ENCODE measurements at regions not wholly inside any gene's neighbourhood (a gene's known extent, or its start where the extent isn't known, plus 50 kb on each side); places are given as distances from the start of the nearest gene placed in this dataset.
"Not testable (repeated sequence)": the region's sequence is repeated elsewhere in the genome, so short reads cannot be mapped to it uniquely, and the experiment has no call there.

GRCh38 chr2:172262486-172262885, 159.8 kb upstream of the DLX2 start:
- no peaks in the 10 kb centered on the region for H3K36me3 ChIP-seq (ENCODE audit: control insufficient read depth in 3 of 3, insufficient read depth in 2 of 3, low read depth in 1 of 3, low read length in 3 of 3)
- H3K27me3 ChIP-seq (ENCODE audit: control insufficient read depth in 3 of 3, insufficient read depth in 3 of 3, low read length in 3 of 3): no peaks in the 10 kb centered on the region
- H3K4me3 ChIP-seq (ENCODE audit: low read depth in 1 of 3, low read length in 3 of 3): no peak overlapping the region
- no peaks in the 10 kb centered on the region for H3K9me3 ChIP-seq (ENCODE audit: control insufficient read depth in 2 of 2, insufficient read depth in 1 of 2, low read depth in 1 of 2, low read length in 1 of 2)
- no peak for FAIRE-seq
- DNase-seq: no peak
- H3K4me1 ChIP-seq (ENCODE audit: control insufficient read depth in 3 of 3, insufficient read depth in 2 of 3, low read depth in 1 of 3, low read length in 2 of 3): no peaks in the 10 kb centered on the region
- WGBS, 3 donors: 80 to 96% (median 83%) methylated on average over 2 of the region's 2 CpGs
- H3K27ac ChIP-seq (ENCODE audit: low read depth in 1 of 3, low read length in 2 of 3): no peak overlapping the region

- H3K36me3 ChIP-seq (ENCODE audit: control insufficient read depth in 3 of 3, insufficient read depth in 2 of 3, low read depth in 1 of 3, low read length in 3 of 3); DNase-seq; H3K27ac ChIP-seq (ENCODE audit: low read depth in 1 of 3, low read length in 2 of 3); H3K9me3 ChIP-seq (ENCODE audit: control insufficient read depth in 2 of 2, insufficient read depth in 1 of 2, low read depth in 1 of 2, low read length in 1 of 2); H3K27me3 ChIP-seq (ENCODE audit: control insufficient read depth in 3 of 3, insufficient read depth in 3 of 3, low read length in 3 of 3); H3K4me1 ChIP-seq (ENCODE audit: control insufficient read depth in 3 of 3, insufficient read depth in 2 of 3, low read depth in 1 of 3, low read length in 2 of 3); FAIRE-seq; H3K4me3 ChIP-seq (ENCODE audit: low read depth in 1 of 3, low read length in 3 of 3): not testable (repeated sequence)
- WGBS, 3 donors: 86 to 97% (median 89%) methylated on average over 2 of the region's 2 CpGs
Measured at GRCh38 chr2:172264820-172265219, 162.1 kb upstream of the DLX2 start.

GRCh38 chr2:172269507-172270244, 157.7 kb upstream of the ITGA6 start:
- DNase-seq; FAIRE-seq; H3K9me3 ChIP-seq (ENCODE audit: control insufficient read depth in 2 of 2, insufficient read depth in 1 of 2, low read depth in 1 of 2, low read length in 1 of 2); H3K27ac ChIP-seq (ENCODE audit: low read depth in 1 of 3, low read length in 2 of 3); H3K4me1 ChIP-seq (ENCODE audit: control insufficient read depth in 3 of 3, insufficient read depth in 2 of 3, low read depth in 1 of 3, low read length in 2 of 3); H3K27me3 ChIP-seq (ENCODE audit: control insufficient read depth in 3 of 3, insufficient read depth in 3 of 3, low read length in 3 of 3); H3K36me3 ChIP-seq (ENCODE audit: control insufficient read depth in 3 of 3, insufficient read depth in 2 of 3, low read depth in 1 of 3, low read length in 3 of 3); H3K4me3 ChIP-seq (ENCODE audit: low read depth in 1 of 3, low read length in 3 of 3): not testable (repeated sequence)
- WGBS, 3 donors: 85 to 90% (median 87%) methylated on average over 7 of the region's 7 CpGs

- no peaks in the 10 kb centered on the region for H3K9me3 ChIP-seq (ENCODE audit: control insufficient read depth in 2 of 2, insufficient read depth in 1 of 2, low read depth in 1 of 2, low read length in 1 of 2)
- DNase-seq: peak in 1 of 2 donors; percentile 36
- peaks cover 0 to 6% (median 0%) of the 10 kb centered on the region in 3 donors for H3K4me1 ChIP-seq (ENCODE audit: control insufficient read depth in 3 of 3, insufficient read depth in 2 of 3, low read depth in 1 of 3, low read length in 2 of 3)
- H3K27me3 ChIP-seq (ENCODE audit: control insufficient read depth in 3 of 3, insufficient read depth in 3 of 3, low read length in 3 of 3): no peaks in the 10 kb centered on the region
- H3K27ac ChIP-seq (ENCODE audit: low read depth in 1 of 3, low read length in 2 of 3): no peak overlapping the region
- WGBS, 3 donors: 43 to 57% (median 54%) methylated on average over 11 of the region's 11 CpGs
- no peak for FAIRE-seq
- H3K36me3 ChIP-seq (ENCODE audit: control insufficient read depth in 3 of 3, insufficient read depth in 2 of 3, low read depth in 1 of 3, low read length in 3 of 3): no peaks in the 10 kb centered on the region
- H3K4me3 ChIP-seq (ENCODE audit: low read depth in 1 of 3, low read length in 3 of 3): no peak overlapping the region
Measured at GRCh38 chr2:172270278-172271079, 156.9 kb upstream of the ITGA6 start.

GRCh38 chr2:172273910-172274571, 153.3 kb upstream of the ITGA6 start:
- DNase-seq: no peak
- peaks cover 0 to 6% (median 0%) of the 10 kb centered on the region in 3 donors for H3K4me1 ChIP-seq (ENCODE audit: control insufficient read depth in 3 of 3, insufficient read depth in 2 of 3, low read depth in 1 of 3, low read length in 2 of 3)
- H3K4me3 ChIP-seq (ENCODE audit: low read depth in 1 of 3, low read length in 3 of 3): no peak overlapping the region
- H3K9me3 ChIP-seq (ENCODE audit: control insufficient read depth in 2 of 2, insufficient read depth in 1 of 2, low read depth in 1 of 2, low read length in 1 of 2): peaks cover 0 to 9% of the 10 kb centered on the region in 2 donors
- WGBS, 3 donors: 66 to 79% (median 79%) methylated on average over 6 of the region's 6 CpGs
- H3K27me3 ChIP-seq (ENCODE audit: control insufficient read depth in 3 of 3, insufficient read depth in 3 of 3, low read length in 3 of 3): no peaks in the 10 kb centered on the region
- no peaks in the 10 kb centered on the region for H3K36me3 ChIP-seq (ENCODE audit: control insufficient read depth in 3 of 3, insufficient read depth in 2 of 3, low read depth in 1 of 3, low read length in 3 of 3)
- no peak overlapping the region for H3K27ac ChIP-seq (ENCODE audit: low read depth in 1 of 3, low read length in 2 of 3)
- FAIRE-seq: no peak

GRCh38 chr2:172275239-172275638, 152.1 kb upstream of the ITGA6 start:
- no peak overlapping the region for H3K4me3 ChIP-seq (ENCODE audit: low read depth in 1 of 3, low read length in 3 of 3)
- no peaks in the 10 kb centered on the region for H3K27me3 ChIP-seq (ENCODE audit: control insufficient read depth in 3 of 3, insufficient read depth in 3 of 3, low read length in 3 of 3)
- peaks cover 0 to 9% of the 10 kb centered on the region in 2 donors for H3K9me3 ChIP-seq (ENCODE audit: control insufficient read depth in 2 of 2, insufficient read depth in 1 of 2, low read depth in 1 of 2, low read length in 1 of 2)
- peaks cover 0 to 3% (median 0%) of the 10 kb centered on the region in 3 donors for H3K4me1 ChIP-seq (ENCODE audit: control insufficient read depth in 3 of 3, insufficient read depth in 2 of 3, low read depth in 1 of 3, low read length in 2 of 3)
- no peak for DNase-seq
- FAIRE-seq: no peak
- WGBS, 3 donors: 85 to 90% (median 87%) methylated on average over 5 of the region's 5 CpGs
- H3K27ac ChIP-seq (ENCODE audit: low read depth in 1 of 3, low read length in 2 of 3): no peak overlapping the region
- no peaks in the 10 kb centered on the region for H3K36me3 ChIP-seq (ENCODE audit: control insufficient read depth in 3 of 3, insufficient read depth in 2 of 3, low read depth in 1 of 3, low read length in 3 of 3)

- Histone ChIP-seq H3K36me3 (ENCODE audit: control insufficient read depth in 3 of 3, insufficient read depth in 2 of 3, low read depth in 1 of 3, low read length in 3 of 3) (no peaks in the 10 kb centered on the region), H3K27me3 (ENCODE audit: control insufficient read depth in 3 of 3, insufficient read depth in 3 of 3, low read length in 3 of 3) (no peaks in the 10 kb centered on the region), H3K9me3 (ENCODE audit: control insufficient read depth in 2 of 2, insufficient read depth in 1 of 2, low read depth in 1 of 2, low read length in 1 of 2) (peaks cover 0 to 9% of the 10 kb centered on the region in 2 donors), H3K27ac (ENCODE audit: low read depth in 1 of 3, low read length in 2 of 3) (no peak overlapping the region), H3K4me3 (ENCODE audit: low read depth in 1 of 3, low read length in 3 of 3) (no peak overlapping the region), H3K4me1 (ENCODE audit: control insufficient read depth in 3 of 3, insufficient read depth in 2 of 3, low read depth in 1 of 3, low read length in 2 of 3) (no peaks in the 10 kb centered on the region)
- DNase-seq (no peak), FAIRE-seq (no peak)
Measured at GRCh38 chr2:172276961-172277360, 150.4 kb upstream of the ITGA6 start.

GRCh38 chr2:172278667-172279066, 148.7 kb upstream of the ITGA6 start:
- H3K27ac ChIP-seq (ENCODE audit: low read depth in 1 of 3, low read length in 2 of 3): no peak overlapping the region
- 75 to 93% (median 78%) methylated on average over 6 of the region's 6 CpGs for WGBS, 3 donors
- no peaks in the 10 kb centered on the region for H3K27me3 ChIP-seq (ENCODE audit: control insufficient read depth in 3 of 3, insufficient read depth in 3 of 3, low read length in 3 of 3)
- no peak for FAIRE-seq
- peaks cover 0 to 9% of the 10 kb centered on the region in 2 donors for H3K9me3 ChIP-seq (ENCODE audit: control insufficient read depth in 2 of 2, insufficient read depth in 1 of 2, low read depth in 1 of 2, low read length in 1 of 2)
- H3K36me3 ChIP-seq (ENCODE audit: control insufficient read depth in 3 of 3, insufficient read depth in 2 of 3, low read depth in 1 of 3, low read length in 3 of 3): no peaks in the 10 kb centered on the region
- no peaks in the 10 kb centered on the region for H3K4me1 ChIP-seq (ENCODE audit: control insufficient read depth in 3 of 3, insufficient read depth in 2 of 3, low read depth in 1 of 3, low read length in 2 of 3)
- no peak overlapping the region for H3K4me3 ChIP-seq (ENCODE audit: low read depth in 1 of 3, low read length in 3 of 3)
- no peak for DNase-seq

All from small intestine (tissue), 7 donors.